HL-60 (cell line): ENCODE measurements at regions not wholly inside any gene's neighbourhood (a gene's known extent, or its start where the extent isn't known, plus 50 kb on each side); places are given as distances from the start of the nearest gene placed in this dataset.
"Not testable (repeated sequence)": the region's sequence is repeated elsewhere in the genome, so short reads cannot be mapped to it uniquely, and the experiment has no call there.

Experiments used
- GABPA ChIP-seq: IDR thresholded peaks from 2 replicates; pipeline ENCODE4 v1.6.1; 2012; ENCODE audit warnings: low read depth
- POLR2AphosphoS5 ChIP-seq: IDR thresholded peaks from 2 replicates; pipeline ENCODE4 v1.6.1; 2012; ENCODE audit warnings: low read depth
- SPI1 ChIP-seq: IDR thresholded peaks from 2 replicates; pipeline ENCODE4 v1.6.1; 2012; ENCODE audit warnings: low read depth, mild to moderate bottlenecking, borderline replicate concordance
- TF ChIP-seq, protein P1 (sequence below): IDR thresholded peaks from one replicate; pipeline ENCODE4 v1.5.1; 2011; ENCODE audit warnings: low read length, control low read depth, inconsistent platforms; ENCODE audit not compliant: insufficient read depth
- TF ChIP-seq, protein P2 (sequence below): IDR thresholded peaks from 2 replicates; pipeline ENCODE4 v1.6.1; 2012; ENCODE audit warnings: low read depth; ENCODE audit not compliant: insufficient replicate concordance

DNA sequence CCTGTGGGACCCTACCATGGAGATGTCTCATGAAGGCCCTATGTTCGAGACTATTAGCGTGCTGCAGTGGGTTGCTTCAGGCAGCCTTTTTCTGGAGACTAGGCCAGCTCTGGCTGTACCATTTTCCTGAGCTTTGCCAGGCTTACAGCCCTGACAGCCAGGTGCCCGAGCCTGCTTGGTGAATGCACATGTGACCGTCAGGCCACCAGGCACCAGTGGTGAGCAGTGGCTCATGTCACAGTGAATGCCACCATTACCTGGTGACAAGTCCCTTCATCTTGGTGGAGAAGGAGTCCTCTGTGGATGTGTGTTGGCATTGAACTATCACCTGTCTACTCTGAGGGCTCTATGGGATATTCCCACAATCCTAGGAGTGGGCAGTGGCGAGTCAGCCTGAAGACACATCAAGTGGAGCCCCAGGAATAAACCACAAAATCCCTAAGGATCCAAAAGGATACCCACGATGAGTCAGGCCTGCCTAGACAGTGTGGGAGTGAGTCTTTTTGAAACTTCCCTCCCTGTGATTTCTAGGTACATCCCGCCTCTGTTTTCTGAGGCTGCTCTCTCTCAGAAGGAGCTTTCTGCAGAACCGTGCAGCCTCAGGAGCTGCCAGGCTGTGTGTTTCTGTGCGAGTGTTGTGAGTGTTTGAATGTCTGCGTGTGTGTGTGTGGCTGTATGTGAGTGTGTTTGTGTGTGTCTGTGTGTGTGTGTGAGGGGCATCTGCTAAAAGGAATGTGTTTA is 282.0 kb upstream of the ZNF337 start:
- TF ChIP-seq, protein P1, sequence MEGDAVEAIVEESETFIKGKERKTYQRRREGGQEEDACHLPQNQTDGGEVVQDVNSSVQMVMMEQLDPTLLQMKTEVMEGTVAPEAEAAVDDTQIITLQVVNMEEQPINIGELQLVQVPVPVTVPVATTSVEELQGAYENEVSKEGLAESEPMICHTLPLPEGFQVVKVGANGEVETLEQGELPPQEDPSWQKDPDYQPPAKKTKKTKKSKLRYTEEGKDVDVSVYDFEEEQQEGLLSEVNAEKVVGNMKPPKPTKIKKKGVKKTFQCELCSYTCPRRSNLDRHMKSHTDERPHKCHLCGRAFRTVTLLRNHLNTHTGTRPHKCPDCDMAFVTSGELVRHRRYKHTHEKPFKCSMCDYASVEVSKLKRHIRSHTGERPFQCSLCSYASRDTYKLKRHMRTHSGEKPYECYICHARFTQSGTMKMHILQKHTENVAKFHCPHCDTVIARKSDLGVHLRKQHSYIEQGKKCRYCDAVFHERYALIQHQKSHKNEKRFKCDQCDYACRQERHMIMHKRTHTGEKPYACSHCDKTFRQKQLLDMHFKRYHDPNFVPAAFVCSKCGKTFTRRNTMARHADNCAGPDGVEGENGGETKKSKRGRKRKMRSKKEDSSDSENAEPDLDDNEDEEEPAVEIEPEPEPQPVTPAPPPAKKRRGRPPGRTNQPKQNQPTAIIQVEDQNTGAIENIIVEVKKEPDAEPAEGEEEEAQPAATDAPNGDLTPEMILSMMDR: not testable (repeated sequence)
- TF ChIP-seq SPI1, POLR2AphosphoS5, GABPA: not testable (repeated sequence)
- TF ChIP-seq, protein P2, sequence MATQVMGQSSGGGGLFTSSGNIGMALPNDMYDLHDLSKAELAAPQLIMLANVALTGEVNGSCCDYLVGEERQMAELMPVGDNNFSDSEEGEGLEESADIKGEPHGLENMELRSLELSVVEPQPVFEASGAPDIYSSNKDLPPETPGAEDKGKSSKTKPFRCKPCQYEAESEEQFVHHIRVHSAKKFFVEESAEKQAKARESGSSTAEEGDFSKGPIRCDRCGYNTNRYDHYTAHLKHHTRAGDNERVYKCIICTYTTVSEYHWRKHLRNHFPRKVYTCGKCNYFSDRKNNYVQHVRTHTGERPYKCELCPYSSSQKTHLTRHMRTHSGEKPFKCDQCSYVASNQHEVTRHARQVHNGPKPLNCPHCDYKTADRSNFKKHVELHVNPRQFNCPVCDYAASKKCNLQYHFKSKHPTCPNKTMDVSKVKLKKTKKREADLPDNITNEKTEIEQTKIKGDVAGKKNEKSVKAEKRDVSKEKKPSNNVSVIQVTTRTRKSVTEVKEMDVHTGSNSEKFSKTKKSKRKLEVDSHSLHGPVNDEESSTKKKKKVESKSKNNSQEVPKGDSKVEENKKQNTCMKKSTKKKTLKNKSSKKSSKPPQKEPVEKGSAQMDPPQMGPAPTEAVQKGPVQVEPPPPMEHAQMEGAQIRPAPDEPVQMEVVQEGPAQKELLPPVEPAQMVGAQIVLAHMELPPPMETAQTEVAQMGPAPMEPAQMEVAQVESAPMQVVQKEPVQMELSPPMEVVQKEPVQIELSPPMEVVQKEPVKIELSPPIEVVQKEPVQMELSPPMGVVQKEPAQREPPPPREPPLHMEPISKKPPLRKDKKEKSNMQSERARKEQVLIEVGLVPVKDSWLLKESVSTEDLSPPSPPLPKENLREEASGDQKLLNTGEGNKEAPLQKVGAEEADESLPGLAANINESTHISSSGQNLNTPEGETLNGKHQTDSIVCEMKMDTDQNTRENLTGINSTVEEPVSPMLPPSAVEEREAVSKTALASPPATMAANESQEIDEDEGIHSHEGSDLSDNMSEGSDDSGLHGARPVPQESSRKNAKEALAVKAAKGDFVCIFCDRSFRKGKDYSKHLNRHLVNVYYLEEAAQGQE: not testable (repeated sequence)
